ENCODE measurements at regions not wholly inside any gene's neighbourhood (a gene's known extent, or its start where the extent isn't known, plus 50 kb on each side); places are given as distances from the start of the nearest gene placed in this dataset.

DNA sequence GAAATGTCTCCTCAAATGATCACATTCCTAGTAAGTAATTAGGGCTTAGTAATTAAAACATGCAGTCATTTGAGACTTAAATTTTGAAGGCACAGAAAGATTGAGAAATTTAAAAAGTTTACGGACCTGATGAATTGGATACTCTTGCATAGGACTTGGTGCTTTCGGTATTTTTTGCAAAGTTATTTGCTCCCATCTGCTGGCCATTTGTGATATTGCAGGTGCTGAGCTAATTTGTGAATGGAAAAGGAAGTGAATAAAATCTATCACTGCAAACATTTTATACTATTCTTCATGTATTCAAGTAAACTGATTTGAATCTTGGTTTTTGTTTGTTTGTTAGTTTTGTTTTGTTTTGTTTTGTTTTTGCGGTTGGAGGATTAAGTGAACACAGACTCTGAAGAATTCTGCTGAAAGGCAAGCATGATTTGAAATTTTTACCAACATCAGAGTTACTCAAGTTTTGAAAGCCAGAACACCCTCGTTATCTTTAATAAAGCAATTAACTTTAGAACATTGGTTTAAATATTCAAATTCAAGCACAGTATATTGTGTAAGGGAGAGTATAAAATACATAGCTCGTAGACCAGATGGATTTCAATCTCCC is 689.5 kb upstream of the RBFOX1 start:
- DNase-seq, result peak; percentile 52

DNA sequence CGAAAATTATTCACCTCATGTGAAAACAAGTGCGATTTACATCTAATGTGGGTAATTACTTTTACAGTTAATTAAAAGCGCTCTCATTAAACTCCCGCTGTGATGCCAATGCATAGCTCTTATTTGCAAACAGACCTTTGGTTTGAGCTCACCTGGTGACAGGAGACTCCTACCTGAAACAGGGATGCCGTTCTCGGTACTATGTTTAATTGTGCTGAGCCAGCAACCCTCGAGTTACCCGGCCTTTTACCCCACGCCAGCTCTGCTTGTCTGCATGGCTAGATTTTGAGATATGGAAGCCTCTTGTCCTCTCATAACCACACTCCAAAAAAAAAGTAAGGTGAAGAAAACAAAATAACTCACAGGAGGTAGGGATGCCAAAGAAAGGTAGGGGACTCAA is 690.4 kb upstream of the RBFOX1 start:
- no peak for DNase-seq

DNA sequence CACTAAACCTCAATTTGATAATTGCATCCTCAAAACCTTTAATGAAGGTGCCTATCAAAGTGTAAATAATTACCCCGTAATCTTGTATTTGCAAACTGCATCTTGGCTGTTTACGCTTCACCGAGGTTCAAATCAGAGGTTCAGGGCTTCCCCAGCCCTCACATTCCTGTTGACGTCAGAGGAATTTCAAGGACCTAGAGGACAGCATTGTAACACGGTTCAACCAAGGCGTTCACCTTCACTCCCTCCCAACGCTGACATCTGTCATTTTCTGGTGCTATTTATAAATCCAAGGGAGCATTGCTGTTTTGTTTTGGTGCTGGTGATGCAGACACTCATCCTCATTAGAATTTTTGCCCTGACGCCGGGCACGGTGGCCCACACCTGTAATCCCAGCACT is 691.6 kb upstream of the RBFOX1 start:
- DNase-seq, result no peak

DNA sequence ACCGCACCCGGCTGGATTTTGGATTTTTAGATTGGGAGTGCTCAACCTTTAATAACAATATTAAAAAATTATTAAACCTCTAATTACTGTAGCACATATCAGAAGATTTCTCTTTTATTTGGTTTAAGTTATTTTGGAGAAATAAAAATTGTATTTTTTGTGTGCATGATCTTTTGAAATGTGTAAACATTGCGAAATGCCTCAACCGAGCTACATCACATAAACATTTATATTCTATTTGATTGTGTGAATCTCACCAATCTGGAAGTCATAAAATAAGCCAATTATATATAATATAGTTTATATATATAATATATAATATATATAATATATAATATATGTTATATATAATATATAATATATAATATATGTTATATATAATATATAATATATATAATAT is 696.2 kb upstream of the RBFOX1 start:
- no peak for DNase-seq

DNA sequence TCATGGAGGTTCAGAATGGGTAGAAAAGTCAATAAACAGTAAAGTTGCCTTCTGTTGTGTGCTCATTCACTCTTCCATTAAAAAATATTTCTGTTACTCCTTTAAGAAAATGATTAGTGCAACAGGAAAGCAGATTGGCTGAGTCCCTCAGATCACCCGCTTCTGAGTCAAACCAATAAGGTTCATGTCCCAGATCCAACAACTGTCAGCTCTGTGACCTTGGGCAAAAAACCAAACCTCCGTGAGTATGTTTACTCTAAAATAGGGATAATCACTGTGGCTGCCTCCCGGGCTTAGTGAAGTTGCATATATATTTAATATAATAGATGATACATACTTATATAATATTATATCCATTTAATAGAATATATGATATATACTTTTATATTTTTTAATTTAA is 698.5 kb upstream of the RBFOX1 start:
- no peak for DNase-seq

DNA sequence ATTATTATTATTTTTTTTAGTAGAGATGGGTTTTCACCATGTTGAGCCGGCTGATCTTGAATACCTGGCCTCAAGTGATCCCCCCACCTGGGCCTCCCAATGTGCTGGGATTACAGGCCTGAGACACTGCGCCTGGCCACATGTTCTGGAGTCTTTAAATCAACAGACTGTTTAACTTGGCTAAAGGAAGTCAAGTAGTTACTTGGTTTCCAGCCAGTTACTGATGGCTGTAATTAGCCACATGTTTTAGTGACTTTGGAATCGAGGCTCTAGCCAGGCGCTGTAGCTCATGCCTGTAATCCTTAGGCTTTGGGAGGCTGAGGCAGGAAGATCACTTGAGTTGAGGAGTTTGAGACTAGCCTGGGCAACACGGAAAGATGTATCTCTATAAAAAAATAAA is 699.2 kb upstream of the RBFOX1 start:
- no peak for DNase-seq

DNA sequence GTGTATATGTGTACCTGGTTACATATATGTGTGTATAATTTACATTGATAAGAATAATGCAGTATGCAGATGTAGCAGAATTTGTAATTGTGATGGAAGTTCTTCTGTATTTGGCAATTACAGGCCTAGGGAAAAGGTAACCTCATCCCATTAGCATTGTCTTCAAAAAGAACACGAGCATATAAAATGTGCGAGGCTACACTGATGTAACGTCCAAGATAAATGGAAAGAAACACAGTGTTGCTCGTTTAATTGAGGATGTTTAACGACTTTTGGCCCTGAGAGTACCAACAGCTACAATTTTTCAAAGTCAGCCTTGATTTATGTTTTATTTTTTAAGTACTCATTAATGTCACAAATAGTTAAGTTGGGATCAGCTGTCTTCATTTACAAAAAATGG is 703.5 kb upstream of the RBFOX1 start:
- DNase-seq, result no peak

DNA sequence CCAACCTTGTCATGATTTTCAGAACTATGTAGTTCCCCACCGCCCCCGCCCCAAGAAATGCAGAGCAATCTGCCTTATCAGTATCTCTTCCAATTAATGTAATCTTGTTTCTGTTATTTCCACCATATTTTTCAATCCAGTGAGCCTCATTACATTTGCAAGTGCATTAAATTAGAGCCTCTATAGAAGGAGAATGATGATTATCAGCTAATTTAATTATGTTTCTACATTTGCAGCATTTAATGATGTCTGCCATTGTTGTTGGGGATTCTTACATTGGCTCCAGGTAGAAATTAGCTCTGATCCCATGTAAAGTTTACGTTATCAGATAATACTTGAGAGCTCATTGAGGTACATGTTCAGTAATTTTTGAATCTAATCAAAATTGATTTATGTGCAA is 707.0 kb upstream of the RBFOX1 start:
- no peak for DNase-seq

DNA sequence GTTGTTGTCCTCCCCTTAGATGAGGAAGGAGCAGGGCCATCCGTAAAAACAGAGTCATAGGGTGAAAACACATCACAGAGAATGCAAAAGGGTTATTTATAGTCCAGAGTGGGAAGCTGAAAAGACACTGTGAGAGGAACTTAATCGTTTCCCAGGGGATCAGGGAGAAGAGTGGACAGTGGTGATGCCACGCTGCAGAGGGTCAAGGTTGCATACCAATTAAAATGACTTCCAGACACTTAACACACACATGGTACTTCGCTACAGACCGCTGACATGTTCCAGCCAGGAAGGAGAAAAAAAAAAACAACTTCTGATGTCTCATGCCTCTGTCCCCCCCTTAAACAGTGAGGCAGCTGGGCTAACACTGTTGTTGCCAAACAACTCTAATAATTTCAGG is 713.8 kb upstream of the RBFOX1 start:
- DNase-seq, result no peak

DNA sequence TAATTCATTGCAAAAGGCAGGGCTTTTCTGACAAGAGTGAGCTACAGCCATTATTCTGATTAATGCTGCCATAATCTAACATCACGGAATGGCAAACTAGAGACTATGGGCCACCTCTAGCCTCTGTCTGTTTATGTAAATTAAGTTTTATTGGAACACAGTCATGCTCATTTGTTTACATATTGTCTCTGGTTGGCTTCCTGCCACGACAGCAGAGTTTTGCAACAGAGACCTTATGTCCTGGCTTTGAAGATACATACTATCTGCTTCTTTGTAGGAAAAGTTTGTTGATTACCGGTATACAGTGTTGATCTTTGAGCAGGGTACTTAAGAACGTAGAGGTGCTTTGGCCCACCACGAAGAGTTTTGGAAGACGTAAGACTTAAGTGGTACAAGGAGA is 715.9 kb upstream of the RBFOX1 start:
- no peak for DNase-seq

DNA sequence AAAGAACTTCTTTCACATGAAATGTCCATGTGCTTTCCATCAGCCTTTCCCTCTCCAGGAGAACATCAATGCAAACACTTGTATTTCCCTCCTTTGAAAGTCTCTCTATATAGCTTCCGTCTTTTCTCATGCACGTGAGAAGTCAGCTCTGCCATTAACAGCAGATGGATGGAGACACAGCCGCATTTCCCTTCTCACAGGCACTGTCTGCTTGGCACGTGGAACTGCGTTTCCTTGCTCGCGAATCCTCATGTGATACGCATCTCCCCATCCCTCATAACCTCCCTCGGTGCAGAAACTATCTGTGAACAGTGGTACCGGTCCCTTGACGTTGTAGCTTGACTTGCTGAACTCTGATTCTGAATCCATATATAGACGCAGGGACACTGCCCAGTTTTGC is 717.0 kb upstream of the RBFOX1 start:
- no peak for DNase-seq

DNA sequence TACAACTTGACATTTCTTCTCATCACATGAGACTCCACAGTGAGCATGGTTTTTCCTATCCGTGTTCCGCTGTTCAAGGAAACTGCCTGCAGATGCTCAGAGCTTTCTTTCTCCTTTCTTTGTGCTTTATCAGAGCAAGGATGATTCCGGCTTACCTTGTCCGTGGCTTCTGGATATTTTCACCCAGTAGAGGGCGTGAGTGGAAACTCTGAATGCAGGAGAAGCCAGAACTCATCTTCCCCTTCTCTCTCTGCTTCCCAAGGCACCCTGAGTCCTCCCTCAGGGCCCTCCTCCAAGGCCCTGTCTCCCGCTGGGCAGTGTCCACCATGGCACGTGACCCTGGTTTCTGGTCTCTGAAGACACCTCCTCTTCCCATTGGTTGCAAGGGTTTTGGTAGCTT is 721.1 kb upstream of the RBFOX1 start:
- DNase-seq, result no peak

DNA sequence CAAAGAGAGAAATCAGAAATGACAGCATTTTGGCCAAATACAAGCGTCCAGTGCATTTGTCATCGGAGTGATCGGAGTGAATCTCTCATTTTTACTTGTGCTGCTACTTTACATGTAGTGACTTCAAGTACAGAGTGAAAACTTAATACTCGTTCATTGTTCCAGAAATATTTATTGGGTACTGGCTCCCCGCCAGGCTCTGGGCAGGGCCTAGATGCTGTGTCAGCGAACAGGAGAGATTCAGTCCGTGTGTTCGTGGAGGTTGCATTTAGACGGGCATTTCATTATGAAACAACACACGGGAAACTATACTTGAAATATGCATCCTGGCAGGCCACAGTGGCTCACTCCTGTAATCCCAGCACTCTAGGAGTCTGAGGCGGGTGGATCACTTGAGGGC is 727.2 kb upstream of the RBFOX1 start:
- no peak for DNase-seq

DNA sequence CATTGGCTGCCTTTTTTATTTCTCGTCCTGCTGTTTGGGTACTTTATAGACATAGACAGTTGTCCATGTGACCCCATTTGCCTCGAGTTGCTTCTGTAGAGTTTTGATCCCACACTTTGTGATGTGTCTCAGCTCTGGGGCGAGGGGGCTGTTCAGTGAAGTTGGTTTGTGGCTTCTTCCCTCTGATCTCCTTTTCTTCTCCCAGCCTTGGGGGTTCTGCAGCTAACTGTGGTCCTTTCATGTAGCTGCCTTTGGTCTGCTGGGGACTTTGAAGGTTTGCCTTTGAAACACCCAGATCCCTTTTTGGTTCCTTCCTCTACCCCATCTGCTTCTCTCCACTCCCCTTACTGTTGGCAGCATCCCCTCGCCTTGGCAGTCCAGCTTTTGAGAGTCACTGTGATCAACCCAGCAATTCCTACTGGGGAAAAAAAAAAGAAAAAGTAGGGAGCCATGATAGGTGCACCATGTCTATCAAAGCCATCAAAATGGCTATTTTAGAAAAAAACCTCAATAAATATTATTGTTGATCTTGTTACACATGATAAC is 728.8 kb upstream of the RBFOX1 start:
- DNase-seq, result no peak

DNA sequence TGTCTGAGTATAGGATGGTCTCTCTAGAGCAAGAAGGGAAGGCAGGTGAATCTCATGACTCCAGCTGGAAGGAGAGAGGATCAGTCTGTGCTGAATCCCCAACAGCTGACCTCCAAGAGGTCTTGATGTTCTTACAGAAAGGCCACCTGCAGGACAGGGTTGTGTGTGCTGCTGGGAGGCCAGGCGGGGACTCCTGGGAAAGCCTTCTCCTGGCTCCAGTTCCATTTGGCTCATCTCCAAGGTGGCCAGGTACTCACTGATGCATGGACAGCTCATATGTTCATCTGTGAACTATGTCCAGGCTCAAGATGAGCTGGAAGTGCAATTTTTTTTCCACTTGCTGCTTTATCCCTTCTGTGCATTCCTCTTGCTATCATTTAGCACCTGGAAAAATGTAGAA is 730.2 kb upstream of the RBFOX1 start:
- DNase-seq, result no peak

DNA sequence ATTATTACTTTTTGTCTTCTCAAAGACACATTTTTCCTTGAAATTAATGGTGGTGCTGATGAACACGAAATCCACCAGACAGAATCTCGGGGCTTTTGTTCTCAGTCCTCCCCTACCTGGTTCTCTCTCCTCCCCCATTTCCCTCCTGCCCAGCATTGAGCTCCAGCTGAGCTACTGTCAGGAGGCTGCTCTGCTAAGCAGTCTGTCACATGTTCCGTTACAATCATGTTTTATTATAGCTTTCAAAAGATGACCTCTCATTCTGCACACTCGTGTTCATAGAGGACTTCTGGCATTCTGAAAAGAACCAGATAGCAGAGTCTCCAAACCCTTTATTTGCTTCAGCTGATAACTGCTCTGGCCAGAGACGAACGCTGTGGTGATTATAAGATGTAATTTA is 732.5 kb upstream of the RBFOX1 start:
- no peak for DNase-seq

DNA sequence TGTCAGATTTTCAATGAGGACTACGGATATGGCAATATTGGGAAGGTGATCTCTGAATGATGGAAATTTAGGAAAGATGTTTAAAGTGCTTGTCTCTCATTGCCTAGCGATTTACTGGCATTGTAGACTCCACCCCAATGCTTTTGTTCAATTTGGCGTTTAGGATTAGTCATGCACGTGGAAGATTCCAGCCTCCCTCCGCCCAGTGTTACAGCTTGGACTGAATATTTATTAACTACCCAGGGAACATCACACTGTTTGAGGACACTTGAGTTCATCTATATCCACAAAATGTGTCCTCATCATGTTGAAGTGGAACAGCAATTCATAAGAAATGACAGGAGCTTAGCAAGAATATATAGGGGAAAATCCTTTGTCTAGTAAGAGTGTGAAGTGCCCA is 738.8 kb upstream of the RBFOX1 start:
- DNase-seq, result no peak

DNA sequence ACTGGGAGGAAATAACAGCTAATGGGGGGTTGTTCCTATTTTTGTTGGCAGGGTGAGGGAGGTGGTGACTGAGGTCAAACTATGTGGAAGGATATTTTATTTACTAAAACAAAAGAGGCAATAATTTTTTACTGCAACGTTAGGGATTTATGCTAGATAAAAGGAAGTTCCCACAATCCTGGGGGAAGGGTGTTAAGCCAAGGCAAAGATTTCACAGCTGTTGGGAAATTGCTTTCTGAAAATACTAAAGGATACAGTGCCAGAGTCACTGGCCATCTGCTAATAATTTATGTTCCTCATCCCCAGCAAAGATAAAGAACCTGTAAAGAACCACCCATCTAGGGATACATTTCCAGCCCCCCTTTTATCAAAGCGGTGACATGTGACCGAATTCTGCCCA is 756.0 kb upstream of the RBFOX1 start:
- DNase-seq, result no peak

DNA sequence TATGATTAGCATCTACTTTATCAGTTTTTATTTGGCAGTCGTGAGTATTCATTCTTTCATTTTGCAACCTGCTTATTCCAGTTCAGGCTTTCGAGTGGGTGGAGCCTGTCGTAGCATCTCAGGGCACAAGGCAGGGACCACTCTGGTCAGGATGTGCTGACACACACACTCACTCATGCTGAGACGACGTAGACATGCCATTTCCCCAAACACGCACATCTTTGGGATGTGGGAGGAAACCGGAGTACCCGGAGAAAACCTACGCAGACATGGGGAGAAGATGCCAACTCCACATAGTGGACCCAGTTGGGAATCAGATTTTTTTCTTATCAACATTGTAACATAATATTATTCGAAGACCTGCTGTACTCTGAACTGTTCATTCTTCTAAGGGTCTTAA is 756.5 kb upstream of the RBFOX1 start:
- no peak for DNase-seq

DNA sequence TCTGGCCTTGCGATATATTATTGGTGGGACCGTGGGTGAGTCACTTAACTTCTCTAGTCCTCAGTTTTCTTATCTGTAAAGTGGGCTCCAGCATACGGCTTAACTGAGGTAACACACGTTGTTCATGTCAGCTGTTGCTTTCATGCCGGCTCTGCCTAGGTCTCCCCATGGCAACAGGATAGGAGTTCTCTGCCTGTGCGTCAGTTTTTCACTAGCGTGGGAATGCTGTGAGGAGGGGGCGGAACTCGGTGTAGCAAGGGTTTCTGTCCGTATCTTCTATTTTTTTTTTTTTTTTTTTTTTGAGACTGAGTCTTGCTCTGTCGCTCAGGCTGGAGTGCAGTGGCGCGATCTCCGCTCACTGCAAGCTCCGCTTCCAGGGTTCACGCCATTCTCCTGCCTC is 758.5 kb upstream of the RBFOX1 start:
- no peak for DNase-seq

DNA sequence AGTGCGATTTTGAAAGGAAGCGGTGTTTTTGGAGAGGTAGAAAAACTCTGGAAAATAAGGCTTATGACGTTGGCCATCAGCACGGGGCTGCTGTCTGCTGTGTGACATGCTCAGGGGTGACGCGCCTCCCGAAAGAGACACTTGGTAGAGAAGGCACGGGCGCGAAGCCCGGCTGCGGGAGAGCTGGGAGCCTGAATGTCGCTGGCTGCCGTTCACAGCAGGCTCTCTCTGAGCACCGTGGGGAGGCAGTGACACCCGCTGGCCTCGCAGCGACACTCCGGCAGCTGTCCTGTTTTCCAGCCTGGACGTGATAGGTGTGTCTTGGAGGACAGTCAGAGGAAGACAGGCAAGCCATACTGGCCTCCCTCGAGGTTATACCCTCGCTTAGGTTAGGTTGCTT is 759.1 kb upstream of the RBFOX1 start:
- DNase-seq, result peak; percentile 10

DNA sequence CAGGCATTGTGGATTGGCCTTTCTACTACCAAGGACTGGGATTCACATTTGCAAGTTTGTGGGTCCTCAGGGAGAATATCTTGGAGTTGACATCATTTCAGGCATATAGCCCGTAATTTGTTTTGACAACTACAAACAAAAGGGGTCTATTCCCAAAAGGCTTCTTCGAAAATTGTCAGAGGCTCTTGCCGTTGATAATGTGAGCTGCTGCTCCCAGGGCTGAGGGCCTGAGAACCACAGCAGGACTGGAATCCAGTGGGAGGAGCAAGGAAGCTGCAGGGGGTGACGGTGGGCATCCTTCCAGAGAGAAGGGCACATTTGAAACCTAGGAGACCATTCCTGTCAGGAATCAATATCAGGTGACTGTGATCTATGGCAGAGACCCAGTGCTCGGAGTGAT is 761.6 kb upstream of the RBFOX1 start:
- DNase-seq, result no peak

DNA sequence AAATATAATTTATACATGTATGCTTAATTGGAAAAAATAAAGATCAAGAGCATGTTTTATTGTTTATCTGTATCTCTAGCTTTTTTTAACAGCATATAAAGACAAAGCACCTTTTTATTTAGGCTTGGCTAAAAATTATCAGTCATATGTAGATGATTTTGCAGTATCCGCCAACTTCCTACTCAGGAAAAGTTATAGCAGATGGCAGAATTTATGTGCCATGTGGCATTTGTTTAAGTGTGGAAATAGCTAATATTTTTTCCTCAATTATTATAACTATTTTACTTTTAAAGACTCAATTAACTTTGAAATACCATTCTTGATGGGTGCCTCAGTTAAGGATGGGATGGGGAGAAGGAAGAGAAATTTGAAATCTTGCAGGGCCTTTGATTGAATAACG is 762.1 kb upstream of the RBFOX1 start:
- DNase-seq, result no peak

DNA sequence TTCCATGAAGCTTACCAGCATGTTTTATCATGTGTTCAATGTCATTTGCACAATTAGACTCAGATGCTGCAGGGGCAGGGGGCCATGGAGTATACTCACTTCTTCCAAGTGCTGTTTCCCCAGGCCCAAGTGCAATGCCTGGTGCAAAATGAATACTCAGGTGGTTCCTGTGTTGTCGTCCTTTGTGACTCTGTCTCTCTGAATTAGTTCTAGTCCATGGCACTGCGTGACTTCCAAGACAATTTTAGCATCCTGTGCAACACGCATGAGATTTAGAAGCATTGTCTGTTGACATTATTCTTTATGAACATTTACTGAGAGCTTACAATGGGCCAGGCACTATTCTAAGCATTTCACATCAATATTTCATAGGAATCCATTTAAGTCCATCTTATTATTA is 769.7 kb upstream of the RBFOX1 start:
- no peak for DNase-seq

DNA sequence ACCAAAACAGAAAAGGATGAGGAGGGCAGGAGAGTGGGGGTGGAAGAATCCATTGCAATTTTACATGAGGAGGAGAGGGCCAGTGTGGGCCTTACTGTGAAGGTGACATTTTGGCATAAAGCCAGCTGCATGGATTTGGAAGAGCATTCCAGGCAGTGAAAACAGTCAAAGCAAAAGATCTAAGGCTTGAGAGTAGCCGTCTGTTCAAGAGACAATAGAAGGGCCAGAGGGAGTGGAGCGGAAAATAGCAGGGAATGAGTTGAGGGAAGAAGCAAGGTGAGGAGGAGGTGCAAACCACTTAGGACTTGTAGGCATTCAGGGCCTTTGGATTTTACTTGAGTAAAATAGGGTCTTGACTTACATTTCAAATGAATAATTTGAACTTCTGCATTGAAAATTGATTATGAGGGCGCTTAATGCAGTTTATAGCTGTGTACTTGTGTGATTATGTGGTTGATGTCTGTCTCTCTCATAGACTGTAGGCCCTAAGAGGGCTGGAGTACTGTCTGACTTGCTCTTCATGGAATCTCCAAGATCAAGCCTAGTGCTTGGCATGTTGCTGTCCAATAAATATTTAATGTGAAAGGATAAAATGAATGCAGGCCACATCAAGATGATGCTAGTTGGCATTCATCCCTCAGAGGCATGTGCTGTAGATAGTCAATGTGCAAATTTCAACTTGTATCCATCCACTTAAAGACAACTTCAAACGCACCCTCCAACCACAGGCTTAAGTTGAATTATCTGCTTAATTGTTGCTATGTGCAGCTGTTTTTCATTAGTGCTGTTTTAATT is 772.1 kb upstream of the RBFOX1 start:
- no peak for DNase-seq

Data from DMS53 (cell line).